Activated CD4-positive, alpha-beta T cell treated with anti-CD3 and anti-CD28 coated beads, Interleukin-10, Interleukin-2, amounts not matched to agents 100 ng/mL and 50 ng/mL, durations not matched to agents 16 hours and 8 hours (primary cell): ENCODE measurements at regions not wholly inside any gene's neighbourhood (a gene's known extent, or its start where the extent isn't known, plus 50 kb on each side); places are given as distances from the start of the nearest gene placed in this dataset.

Experiments
- DNase-seq: peaks from one replicate; pipeline ENCODE4 v3.0.0-alpha.2; 2020

DNA sequence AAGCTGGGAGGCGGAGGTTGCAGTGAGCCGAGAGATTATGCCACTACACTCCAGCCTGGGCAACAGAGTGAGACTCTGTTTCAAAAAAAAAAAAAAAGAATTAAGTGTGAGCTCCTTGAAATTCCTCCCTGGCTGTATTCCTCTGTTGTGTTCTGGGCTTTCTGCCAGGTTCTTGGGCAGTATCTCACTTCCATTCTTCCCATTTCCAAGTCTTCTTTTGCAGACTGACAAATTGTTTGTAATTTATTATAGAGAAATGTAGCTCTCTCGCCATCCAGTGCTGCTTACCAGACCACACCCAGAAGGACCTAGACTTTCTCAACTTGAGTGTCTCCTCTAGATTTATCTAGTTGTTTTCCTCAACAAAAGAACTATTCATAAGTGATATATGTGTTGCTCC, 105.0 kb upstream of the ADGRL2 start:
- no peak for DNase-seq

GRCh38 chr1:81693316-81693715, 107.4 kb upstream of the ADGRL2 start:
- DNase-seq = no peak

DNA sequence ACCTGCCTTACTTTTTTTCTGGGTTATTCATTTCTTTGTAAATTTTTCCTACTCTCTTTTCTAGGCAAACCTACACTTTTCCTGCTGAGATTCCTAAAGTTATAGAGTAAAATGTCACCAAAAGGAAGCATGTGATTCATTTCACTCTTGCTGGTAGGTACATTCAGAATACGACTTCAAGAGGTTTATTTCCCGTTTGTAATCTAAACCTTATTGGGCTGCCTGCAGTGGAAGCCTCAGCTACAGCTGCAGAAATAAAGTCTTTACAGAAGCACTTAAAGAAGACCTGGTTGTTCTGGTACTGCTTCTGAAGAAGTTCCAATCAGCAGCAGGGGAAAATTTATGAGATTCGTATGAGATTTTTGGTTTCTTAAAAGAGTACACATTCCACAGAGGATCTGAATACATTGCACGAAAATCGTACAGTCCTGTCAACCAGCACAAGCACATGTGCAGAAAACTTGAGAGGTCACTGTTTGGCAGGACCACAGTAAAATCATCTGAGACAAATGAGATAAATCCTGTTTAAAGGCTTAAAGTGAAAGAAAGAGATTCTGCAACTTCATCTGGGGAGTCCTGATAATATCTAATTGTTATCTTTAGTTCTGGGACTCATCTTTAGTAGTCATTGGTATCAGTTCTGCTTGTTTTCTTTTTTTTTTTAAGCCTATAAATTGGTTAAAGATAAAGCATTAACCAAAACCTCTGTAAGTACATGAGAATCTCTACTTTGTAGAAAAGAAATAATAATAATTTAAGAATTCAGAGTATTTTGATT, 109.9 kb upstream of the ADGRL2 start:
- DNase-seq = no peak

- DNase-seq = no peak
These were observed 111.2 kb upstream of the ADGRL2 start for GRCh38 chr1:81689531-81689941.

- no peak for DNase-seq
These were observed 118.2 kb upstream of the ADGRL2 start for GRCh38 chr1:81682490-81682889.

DNA sequence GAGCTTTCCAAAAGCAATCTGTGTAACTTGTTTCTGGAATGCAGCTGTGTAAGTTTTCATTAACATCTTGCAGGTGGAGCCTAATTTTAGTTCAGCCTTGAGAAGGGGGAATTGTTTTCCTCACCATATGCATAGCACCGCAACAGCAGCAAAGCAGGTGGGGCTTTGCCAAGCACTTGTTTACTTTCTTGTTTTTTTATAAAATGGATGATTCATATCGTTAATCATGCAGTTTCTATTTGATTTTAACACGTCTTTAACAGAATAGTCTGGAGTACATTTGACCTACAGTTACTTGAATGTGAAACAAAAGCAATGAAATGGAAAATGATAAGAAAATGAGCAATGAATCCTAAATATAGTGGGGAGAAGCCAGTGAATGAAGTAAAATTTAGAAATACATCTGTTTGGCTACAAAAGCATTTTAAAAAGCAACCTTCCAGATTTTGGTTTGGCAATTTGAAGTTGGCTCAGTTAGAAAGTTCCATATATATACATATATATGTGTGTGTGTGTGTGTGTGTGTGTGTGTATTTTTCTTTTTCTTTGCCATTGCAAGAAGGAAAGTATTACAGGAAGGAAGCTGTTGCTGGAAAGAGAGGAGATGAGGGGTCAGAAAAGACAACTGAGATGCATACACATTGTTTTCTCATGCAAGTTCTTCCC, 119.0 kb upstream of the ADGRL2 start:
- peak; percentile 1 for DNase-seq

- peak; percentile 0 for DNase-seq
These were observed 119.6 kb upstream of the ADGRL2 start for GRCh38 chr1:81681114-81681513.

- DNase-seq = no peak
These were observed 120.8 kb upstream of the ADGRL2 start for GRCh38 chr1:81679942-81680341.

DNA sequence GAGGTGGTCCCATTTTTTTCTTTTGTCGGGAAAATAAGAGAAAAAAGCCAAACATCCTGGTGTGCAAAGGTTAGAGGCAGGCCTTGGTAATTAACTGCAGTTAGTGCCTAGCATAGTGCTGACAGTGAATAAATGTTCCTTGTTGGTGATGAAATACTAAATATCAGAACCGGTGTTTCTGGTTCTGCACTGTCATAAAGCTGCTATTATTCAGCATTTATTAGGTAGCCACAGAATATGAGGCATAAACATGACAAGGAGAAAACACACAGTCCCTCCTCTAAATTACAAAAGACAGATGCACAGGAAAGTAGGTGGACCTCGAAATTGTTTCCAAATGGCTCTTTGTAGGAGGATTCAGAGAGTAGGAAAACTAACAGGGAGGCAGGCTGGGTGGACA, 122.0 kb upstream of the ADGRL2 start:
- DNase-seq = no peak

DNA sequence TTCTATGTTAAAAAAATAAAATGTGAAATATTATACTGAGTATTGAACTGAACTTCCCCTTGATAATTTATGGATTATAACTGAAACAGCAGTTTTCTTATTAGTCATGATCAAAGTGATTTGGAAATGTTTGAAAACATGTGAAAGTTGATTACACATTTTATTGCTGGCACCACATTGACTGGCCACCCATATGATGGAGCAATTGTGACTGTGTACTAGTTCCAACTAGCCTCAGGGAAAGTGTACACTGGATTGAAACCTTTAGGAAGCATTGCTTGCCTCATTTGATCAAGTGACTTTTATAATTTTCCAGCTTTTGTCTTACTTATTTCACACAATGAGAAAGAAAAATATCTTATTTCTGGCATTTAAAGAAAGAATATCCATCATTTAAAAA, 128.0 kb upstream of the ADGRL2 start:
- no peak for DNase-seq

GRCh38 chr1:81671038-81671437, 129.7 kb upstream of the ADGRL2 start:
- no peak for DNase-seq

- no peak for DNase-seq
These were observed 130.4 kb upstream of the ADGRL2 start for GRCh38 chr1:81670286-81670685.

DNA sequence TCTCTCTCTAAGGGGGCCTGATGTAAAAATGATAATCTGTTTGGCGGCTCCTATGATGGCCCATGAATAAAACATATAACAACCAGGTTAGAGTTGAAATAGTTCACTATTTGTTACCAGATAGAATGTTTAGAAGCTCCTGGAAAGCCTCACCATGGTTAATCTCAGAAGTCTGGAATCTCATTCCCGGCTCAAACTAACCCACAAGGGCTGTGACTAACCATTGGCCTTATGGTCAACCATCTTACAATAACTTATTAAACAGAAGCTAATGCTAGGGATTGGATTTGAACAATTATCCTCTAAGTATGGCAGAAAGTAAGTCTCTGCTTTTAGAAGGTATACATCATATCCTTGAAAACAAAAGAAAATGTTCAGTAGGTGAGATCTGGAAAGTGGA, 134.1 kb upstream of the ADGRL2 start:
- DNase-seq = no peak

DNA sequence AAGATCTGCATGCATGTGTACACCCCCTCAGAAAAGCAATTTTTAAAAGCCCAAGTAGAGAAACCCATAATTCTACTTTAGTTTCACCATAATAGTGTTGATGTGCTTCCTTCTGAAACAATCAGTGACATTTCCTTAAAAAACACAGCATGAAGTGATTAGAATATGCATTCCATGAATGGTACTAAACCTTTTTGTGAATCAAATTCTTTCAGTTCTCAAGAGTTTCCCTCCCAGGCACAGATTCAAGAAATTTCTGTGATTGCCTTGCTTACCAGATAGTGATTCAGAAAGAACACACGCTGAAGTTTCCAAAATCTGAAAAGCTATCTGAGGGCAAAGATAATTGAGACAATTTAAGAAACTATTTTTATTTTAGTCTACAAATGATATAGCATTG, 136.4 kb upstream of the ADGRL2 start:
- no peak for DNase-seq

GRCh38 chr1:81662913-81663526, 137.7 kb upstream of the ADGRL2 start:
- DNase-seq = no peak

DNA sequence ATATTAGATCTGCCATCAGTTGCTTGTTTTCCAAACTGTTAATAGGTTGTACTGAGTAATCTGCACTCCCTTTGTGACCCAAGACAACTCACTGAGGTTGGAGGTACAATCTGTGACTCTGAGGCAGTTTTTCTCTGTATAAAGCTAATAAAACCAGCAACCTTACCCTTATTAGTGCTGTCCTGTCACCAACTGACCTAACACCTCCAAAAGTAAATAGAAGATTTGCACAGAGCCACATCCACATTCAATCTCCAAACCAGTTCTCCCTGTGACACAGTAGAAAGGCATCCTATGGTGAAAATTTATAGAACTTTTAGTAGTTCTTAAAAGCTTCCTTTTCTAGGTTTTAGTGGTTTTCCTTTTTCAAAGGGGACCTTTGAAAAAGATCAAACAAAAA, 140.4 kb upstream of the ADGRL2 start:
- DNase-seq = no peak

GRCh38 chr1:81654657-81655056, 146.1 kb upstream of the ADGRL2 start:
- no peak for DNase-seq

- DNase-seq = no peak
These were observed 146.6 kb upstream of the ADGRL2 start for GRCh38 chr1:81654147-81654546.

DNA sequence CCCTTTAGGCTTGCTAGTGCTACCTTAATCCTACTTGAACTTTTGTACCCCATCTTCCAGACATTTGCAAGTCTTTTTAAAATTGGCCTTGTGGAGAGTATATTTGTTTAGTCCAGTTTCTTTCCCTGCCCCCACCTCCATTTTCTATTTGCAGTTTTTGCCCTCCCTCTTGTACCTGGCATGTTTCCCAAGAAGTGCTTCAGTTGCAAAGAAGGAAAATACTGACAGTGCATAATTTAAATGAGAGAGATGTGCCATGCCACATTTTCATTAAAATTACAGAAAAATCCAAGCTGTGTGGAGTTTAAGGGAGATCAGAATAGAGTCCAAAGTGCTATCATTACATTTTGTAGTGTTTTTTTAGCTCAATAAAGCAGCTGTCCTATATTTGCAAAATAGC, 150.0 kb upstream of the ADGRL2 start:
- DNase-seq = no peak

- no peak for DNase-seq
These were observed 164.9 kb upstream of the ADGRL2 start for GRCh38 chr1:81635816-81636215.

GRCh38 chr1:81634294-81634693, 166.4 kb upstream of the ADGRL2 start:
- DNase-seq = no peak

DNA sequence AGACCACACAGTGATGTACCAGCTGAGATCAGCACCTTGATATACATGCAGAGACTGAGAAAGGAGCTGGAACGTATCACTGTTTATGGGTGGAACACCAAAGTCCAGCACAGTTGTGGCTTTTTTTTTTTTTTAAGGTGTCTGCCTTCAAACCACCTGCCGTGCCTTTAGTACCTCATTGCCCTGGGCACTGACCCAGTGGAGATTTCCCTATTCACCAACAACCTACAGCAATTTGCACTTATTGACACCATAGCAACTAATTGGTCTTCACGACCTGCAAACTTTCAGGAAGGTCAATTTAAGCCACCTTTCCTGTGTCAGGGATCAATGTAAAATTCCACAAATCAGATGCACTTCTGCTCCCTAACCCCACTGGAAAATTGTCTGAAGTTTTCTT, 181.6 kb upstream of the ADGRL2 start:
- DNase-seq = no peak

DNA sequence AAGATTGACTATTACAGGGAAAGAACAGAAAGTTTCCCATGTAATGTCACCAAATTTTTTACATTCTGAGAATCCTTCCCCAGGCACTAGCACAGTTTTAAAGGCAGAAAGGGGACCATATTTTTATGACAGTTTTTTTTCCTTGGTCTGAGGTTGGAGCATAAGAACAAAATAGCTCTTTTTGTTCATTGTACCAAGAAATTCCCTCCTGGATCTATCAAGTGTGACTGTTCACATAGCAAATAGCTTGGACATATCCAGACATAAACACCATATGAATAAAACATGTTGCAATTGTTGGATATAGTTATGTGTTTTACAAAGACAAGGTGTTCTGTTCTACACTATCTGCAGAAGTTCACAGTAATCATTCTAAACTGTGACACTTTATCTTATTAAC, 182.4 kb upstream of the ADGRL2 start:
- no peak for DNase-seq

DNA sequence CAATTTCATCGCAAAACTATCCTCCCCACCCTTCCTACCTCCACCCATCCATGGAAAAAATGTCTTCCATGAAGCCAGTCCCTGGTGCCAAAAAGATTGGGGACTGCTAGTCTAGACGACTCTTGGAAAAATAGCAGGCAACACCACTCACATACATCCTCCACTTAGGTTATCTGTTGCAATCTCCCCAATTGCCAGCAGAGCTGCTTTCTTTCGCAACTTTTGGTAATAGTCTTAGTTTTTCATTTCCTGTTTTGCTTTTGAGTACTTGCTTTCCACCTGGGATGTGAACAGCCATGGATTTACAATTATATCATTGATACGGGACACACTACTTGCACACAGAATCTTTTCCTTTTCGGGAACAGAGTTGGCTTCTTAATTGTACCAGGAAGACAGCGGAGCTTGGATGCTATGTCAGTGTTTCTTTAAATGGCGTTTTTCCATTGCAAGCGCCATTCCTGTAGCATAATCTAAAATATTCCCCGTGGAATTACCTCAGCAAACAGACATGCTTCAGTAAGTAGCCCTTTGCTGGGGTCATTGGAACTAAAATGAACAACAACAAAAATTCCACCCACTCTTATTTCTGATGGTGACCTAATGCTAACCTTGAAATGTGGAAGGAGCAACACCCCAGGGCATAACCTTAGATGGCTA, 183.3 kb upstream of the ADGRL2 start:
- no peak for DNase-seq
